HUDEP-2 (cell line): ENCODE measurements at regions not wholly inside any gene's neighbourhood (a gene's known extent, or its start where the extent isn't known, plus 50 kb on each side); places are given as distances from the start of the nearest gene placed in this dataset.
"Not testable (repeated sequence)": the region's sequence is repeated elsewhere in the genome, so short reads cannot be mapped to it uniquely, and the experiment has no call there.

Experiments
- DNase-seq, 76 experiments: peaks; one replicate each; lab custom pipeline; 2025; ENCODE audit not compliant: unreplicated experiment in 76 of 76; lab: John Stamatoyannopoulos, UW

DNA sequence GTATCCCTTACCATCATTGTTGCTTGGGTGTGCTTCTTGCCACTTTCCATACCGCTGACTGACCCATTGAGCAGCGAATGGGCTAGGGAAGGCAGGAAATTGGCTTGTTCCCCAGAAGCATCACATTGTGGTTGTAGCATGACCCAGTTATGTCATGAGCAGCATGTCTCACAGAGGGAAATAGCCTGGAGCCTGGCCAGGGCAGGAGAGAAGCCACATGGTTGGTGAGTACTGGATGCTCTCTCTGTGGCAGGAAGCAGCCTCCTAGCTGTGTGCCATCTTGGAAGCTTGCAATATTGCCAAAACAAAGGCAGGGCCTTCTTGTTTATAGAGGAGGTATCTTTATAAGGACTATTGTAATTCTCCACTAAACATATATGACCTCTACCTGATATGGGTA, 482.6 kb downstream of the PIK3C3 start:
- DNase-seq, result no peak

DNA sequence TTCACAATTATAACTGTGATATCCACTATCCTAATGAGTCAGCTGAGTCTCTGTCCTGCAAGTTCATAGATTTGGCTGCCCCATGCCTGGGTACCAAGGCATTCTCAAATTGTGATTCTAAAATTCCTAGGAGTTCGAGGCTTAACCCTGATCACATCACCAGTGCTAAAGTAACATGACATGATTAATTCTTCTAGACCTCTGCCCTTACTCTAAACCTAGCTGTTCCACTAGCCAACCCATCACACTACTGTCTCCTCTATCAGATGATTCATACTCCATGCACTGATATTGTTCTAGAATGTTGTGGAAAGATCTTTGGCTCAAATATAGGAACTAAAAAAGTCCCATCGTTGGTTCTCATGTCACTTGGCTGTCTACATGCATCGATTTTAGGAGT, 487.6 kb downstream of the PIK3C3 start:
- no peak for DNase-seq

DNA sequence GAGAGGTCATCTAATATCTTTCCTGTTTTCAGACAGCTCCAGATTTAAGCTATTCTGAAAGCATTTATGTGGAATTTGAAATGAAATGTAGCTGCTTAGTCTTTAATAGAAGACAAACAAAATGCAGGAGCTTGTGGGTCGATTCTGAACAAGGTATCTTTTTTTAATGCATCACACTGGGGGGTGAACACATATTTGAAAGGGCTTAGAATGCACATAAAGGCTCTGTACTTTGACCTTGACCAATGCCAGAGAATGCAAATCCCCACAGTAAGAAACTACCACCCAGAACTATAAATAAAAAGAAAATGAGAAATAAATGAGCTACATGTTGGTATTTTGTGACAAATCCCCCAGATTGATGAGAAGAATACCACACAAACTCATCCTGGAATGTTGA, 489.3 kb downstream of the PIK3C3 start:
- no peak for DNase-seq

DNA sequence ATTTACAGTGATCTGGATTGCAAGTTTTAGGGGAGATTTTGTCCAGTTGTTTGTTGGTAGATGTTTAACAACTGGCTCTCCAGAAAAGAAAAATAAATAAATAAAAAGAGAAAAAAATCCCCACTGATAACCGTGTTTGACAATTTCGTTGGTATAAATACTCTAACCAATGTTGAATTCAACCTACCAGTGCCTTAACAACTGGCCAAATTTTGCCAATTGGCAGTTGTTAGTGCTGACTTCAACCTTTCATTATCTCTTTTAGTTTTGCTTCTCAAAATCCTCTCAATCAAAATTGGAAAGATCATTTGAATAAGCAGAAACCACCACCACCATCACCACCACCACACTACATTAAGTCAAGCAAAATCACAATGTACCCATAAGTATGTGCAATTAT, 490.3 kb downstream of the PIK3C3 start:
- no peak for DNase-seq

DNA sequence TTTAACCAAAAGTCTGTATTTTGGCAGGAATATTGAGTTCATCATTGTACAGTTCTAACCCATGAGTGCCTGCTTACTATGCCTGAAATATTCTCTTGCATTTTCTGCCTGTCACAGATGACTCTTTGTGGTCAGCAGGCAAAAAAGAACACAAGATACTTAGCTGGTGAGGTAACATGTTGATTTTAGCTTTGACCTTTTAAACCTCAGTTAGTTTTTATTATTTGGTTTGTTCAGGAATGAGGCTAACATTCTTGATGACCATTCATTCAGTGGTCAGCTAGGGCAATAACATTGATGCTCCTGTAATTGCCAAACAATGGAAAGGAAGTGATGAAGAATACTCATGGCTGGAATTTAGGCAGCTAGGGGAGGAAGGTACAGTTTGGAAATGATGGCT, 491.2 kb downstream of the PIK3C3 start:
- DNase-seq, result no peak

DNA sequence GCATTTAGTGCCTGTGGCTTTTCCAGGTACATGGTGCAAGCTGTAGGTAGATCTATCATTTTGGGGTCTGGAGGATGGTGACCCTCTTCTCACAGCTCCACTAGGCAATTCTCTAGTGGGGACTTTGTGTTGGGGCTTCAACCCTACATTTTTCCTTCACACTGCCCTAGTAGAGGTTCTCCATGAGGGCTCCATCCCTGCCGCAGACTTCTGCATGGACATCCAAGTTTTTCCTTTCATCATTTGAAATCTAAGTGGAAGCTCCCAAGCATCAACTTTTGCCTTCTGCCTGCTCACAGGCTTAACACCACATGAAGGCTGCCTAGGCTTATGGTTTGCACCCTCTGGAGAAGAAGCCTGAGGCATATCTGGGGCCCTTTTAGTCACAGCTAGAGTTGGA, 492.7 kb downstream of the PIK3C3 start:
- no peak for DNase-seq

DNA sequence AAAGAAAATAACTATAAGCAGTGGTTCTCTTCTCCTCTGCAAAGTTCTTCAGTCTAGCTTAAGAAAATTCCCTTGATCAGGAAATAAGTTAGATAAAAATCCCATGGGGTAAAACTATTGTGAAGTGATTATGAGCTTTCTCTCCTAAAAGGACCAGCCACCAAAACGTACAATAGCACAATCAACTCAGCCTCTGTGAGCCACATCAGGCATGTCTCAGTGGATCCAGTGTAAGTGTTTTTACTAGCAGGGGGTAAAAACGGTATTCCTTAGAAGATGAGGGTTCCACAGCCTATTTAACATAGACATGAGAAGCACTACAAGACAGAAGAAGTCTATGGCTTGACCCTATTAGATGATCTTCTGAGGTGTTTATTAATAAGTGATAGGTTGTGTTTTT, 503.2 kb downstream of the PIK3C3 start:
- DNase-seq, result no peak

DNA sequence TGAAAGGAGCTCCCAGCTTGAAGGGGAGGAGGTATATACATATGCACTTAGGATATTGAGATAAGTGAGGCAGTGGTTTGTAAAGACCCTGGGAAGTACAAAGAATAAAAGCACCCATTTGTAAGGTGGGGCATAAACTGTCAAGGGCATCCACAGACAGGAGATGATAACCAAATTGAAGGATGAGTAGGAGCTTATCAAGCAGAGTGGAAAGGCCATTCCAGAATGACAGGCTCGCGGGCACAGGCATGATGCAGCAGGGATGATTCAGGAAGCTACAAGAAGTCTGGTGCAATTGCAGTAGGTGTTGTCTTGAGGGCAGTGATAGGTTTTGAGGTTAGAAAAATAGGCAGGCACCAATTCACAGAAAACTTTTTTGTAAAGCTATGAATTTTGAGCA, 504.8 kb downstream of the PIK3C3 start:
- no peak for DNase-seq

DNA sequence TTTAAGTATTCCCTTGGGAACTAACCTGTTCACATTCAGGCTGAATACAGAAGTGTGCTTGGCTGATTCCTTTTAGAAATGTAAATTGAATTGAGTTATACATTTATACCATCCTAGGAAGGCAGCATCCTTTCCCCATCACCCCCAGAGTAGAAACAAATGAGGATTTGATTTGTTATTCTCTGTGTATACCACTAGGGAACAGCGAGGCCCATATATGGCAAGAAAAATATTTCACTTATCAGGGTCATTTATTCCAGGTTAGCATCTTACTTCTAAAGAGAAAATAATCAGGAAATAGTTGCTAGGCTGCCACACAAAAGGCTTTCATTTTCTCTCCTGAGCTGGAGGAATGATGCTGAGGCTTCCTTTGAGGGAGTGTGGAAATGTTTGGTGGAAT, 516.9 kb downstream of the PIK3C3 start:
- no peak for DNase-seq

DNA sequence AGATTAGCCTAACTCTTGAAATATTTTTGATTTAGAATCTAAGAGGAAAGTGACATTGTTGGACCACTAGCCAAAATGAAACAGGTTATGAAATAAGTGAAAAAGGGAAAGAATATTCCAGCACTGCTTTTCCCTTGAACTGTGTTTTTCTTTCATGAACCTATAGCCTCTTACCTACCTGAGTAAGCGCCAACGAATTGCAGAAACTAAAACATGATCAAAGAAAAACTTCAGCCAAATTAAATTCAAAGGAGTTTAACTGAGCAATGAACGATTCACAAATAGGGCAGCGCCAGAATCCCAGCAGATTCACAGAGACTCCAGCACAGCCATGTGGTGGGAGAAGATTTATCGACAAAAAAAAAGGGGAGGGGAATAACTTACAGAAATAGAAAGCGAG, 518.6 kb downstream of the PIK3C3 start:
- DNase-seq, result no peak

DNA sequence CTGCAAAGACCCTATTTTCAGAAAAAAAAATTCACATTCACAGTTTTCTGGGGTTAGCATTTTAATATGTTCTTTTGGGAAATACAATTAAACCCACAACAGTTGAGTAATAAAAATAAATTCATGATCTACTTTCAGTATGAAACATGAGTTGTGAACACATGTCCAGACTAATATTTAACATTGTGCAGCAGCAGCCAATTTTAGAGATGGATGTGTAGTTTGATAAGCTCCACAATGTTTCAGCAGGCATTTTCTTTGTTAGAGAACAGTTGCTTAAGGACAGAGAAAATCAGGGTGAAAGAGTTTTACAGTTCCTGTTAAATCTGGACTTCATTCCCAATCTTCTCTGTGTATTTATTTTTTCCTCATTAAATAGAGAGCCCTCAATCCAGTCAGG, 519.5 kb downstream of the PIK3C3 start:
- no peak for DNase-seq

DNA sequence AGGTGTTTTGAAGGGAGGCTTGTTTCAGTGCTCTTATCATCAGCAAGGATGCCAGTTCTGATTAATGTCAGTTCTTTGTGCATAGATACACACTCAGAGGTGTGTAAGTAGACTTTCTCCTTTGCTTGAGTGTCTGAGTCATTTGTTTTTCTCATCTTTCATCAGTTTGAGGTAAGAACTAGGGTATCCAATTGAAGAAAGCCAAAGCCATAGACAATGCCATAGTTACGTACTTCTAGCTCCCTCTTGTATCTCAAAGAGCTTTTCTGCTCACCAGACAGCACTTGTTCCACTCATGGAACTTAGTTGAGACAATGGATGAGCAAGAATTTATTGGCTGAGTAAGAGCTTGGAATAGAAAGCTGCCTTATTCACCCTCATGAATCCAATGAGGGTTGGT, 520.1 kb downstream of the PIK3C3 start:
- DNase-seq, result no peak

DNA sequence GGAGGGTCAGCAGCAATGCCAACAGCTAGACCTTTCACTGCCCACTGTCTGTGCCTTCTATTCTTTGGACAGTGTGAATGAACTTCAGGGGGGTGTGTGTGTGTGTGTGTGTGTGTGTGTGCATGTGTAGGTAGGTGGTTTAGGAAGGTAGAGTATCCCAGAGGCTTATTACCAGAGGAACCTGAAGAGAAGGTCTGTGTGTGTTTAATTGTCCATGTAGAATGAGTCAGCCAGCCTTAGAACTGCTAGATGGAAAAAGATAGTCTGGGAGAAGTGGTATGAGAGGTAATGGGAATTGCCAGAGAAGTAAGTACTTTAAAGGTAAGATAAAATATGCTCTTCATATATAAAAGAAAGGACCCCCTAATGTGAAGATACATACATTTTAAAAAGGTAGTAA, 522.2 kb downstream of the PIK3C3 start:
- no peak for DNase-seq

DNA sequence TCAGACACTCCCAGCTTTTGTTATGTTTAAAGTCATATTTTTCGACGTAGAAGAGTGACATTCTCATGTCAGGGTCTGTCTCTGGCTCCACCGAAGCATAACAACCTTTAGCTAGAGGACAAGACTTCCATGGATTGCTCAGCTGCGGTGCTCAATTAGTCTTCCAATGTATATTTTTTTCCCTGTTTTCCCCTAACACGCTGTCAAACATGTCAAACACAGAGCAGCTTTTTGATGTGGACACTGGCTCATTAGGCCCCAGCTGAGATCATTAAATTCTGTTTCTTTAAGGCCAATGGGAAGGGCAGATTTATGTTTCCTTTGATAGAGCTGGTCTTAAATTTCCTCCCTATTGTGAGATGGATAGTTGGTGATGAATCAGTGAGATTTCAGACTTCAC, 525.4 kb downstream of the PIK3C3 start:
- no peak for DNase-seq

DNA sequence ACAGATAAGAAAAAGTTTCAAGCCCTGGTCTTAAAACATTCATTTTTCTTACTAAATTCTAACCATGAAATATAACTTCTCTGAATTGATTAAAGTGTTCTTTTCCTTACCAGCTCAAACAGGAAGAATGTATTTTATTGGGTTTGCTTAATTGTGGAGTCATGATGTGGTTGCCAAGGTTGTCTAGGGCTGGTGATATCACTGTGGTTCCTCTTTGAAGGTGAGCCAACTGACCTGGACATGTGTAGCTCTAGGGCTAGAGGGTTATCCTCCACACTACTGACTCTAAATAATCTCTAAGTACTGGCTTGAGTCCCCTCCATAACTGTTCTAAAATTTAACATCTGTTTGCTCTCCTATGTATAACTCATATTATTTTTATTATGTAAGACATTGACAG, 529.6 kb downstream of the PIK3C3 start:
- no peak for DNase-seq

DNA sequence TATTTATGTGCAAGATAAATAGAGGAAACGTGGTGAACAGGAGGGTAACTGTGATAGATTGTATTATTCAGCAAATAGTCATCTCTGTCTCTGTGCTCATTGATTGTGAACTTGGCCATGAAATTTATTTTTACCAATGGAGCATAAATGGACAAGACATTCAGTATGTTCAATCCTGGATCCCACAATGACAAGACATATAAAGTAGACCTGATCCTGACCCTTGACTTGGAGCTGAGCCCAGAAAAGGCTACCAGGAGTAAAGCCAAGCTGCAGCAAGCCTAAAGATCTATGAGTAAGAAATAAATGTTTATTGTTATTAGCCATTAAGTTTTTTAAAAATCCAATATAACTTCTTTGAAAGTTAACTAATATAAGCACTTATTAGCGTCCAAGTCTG, 531.2 kb downstream of the PIK3C3 start:
- DNase-seq, result no peak

DNA sequence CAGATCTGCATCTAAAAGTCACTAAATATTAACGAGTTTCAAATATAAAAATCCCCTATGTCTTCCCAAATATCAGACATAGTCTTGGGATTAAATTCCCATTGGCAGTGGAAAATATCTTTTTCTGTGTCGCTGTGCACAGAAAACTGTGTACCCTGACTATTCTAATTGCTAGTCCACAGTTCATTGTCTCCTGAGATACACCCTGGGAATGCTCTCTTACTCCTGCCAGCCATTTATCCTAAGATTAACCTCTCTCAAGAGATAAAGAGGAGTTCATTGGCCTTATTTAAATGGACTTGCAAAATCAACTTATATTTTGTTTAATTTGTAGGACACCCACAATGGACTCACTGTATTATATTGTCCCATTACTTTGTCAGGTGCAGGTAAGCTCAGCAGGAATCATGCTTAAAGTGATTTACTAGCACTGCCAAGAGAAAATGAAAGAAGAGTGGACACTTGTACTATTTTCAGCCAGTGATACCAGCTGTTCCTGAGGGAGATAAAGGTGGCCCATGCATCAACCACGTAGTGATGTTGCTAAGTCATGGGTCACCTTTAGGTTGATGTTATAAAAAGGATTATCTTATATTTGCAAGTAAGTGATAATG, 553.8 kb downstream of the PIK3C3 start:
- no peak for DNase-seq

DNA sequence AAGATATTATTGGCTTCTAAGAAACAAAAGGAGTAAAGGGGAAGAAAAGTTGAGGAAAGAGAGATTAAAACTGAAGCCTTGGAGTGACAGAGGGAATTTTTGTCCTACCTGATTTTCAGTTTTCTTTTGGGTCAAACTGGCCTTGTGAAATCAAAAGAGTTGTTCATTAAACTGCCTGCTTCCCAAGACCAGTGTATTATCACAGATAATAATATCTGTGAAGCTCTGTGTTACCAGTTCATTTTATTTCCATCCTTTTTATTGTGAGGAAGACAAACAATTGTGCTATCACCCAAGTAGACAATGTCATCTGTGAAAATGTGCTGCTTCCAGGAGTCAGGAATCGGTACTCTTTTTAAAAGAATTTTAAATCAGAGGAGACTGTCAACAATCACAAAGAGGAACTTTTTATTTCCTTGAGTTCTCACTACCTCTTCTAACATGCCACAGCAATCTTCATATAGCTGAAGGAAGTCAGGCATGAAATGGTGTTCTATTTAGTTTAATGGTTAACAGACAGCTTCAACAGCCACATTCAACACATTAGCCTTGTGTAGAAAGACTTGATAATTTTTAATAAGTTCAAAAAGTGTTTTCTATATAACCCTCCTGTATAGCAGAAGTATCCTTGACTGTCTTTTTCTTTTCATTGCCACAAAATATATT, 554.8 kb downstream of the PIK3C3 start:
- DNase-seq, result no peak

DNA sequence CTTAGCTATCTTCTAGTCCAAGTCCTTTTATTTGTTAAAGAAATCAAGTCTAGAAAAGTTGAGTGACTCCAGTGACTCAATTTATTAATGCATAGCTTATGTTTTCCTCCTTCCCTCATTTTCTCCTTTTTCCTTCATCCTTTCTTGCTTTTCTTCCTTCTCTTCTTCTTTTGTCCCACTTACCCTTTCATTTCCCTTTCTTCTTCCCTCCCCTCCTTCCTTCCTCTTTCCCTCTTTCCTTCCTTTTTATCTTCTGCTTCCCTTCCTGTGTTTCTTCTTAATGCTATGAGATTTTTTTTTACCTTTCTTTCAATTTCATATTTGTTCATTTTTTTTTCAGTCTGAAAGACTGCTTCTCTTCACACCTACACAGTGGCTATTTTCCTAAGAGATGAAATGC, 555.5 kb downstream of the PIK3C3 start:
- no peak for DNase-seq

DNA sequence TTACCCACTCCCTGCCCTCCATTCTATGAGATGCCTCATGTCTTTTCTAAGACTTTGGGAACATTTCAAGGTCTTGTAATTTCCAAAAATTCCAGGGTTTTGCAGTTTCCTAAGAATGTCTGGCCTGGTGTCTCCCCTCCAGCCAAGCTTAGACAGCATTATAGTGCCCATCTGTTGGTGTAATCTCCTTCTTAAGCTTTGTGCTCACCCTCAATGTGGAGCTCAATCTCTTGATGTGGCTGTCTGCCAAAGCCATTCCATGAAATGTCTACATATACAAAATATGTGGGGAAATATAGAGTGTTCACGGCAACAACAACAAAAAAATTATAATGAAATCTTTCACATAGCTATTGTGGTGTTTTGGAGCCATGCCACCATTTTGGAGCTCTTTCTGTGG, 558.4 kb downstream of the PIK3C3 start:
- DNase-seq, result no peak

DNA sequence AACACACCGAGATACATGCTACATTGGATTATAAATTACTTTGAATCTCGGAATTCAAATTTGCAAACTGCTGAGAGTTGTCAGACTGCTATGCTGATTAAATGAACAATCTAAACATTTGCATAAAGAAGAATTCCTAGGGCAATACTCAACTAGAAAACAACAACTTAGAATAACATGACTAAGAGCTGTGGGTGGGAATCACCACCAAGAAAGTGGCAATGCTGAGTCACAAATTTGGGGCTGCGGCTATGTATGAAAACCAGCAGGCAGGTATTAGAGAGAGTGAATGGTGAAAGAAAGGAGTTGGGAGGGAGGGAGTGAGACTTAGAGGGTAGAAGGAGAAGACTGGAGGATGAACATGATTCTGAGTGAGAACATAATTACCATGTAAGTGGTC, 559.5 kb downstream of the PIK3C3 start:
- DNase-seq, result no peak

DNA sequence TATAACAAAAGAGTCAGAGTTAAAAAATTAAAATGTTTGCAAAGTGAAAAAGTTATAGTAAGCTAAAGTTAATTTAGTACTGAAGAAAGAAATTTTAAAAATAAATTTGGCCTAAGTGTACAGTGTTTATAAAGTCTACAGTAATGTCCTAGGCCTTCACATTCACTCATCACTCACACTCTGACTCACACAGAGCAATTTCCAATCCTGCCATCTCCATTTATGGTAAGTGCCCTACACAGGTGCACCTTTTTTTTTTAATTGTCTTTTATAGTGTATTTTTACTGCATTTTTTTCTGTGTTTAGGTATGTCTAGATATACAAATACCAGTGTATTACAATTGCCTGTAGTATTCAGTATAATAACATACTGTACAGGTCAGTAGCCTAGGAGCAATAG, 562.9 kb downstream of the PIK3C3 start:
- no peak for DNase-seq

DNA sequence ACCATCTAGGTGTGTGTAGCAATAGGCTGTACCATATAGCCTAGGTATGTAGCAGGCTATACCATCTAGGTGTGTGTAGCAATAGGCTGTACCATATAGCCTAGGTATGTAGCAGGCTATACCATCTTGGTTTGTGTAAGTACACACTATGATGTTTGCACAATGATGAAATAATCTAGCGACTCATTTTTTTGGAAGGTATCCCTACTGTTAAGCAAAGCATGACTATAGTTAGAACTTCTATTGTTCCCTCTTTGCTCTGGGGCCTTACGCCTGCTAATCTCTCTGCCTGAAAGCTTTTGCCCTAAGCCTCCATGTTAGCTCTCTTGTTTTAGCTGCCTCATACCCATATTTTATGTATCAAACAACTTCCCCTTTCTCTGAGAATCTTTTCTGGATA, 563.3 kb downstream of the PIK3C3 start:
- not testable (repeated sequence) for DNase-seq
